ELR (cell line): ENCODE measurements at regions not wholly inside any gene's neighbourhood (a gene's known extent, or its start where the extent isn't known, plus 50 kb on each side); places are given as distances from the start of the nearest gene placed in this dataset.

Experiments used
- DNase-seq: peaks from one replicate; pipeline ENCODE4 v3.0.0-alpha.2; 2015; ENCODE audit warnings: low read depth

DNA sequence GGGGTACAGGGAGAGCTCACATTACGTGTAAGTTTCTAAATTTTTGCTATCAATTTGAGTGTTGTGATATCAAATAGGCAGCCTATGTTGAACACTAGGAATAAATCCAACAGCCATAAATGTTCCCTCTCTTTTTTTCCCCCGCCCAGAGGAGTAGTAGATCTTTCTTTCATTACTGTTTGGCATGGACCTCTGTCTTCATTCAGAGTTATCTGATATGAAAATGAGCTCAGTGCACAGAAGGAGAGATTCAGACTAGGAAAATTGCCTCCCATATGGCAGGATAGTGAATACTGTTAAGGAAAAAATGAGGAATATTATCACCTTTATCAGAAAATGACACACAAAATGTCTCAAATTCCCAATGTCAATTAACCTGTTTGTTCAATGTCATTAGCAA, 110.0 kb upstream of the EYS start:
- DNase-seq = no peak

GRCh38 chr6:65814071-65814470, 107.0 kb upstream of the EYS start:
- DNase-seq = no peak

DNA sequence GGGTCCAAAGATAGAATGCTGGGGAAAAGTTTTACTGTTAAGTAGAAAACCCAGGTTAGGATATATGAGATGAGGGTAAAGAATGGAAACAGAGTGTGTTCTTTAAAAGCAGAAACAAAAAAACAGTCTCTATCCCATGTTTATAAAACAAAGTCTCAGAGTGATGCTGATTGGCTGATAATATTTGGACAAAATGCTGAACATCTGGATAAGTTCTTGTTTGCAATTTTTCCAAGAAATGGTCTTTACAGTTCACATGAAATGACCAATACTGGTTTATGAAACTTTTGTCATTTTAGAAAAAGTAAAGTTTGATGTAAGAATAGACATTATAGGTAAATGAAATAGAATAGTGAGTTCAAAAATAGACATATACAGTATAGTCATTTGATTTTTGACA, 96.2 kb upstream of the EYS start:
- DNase-seq = no peak

DNA sequence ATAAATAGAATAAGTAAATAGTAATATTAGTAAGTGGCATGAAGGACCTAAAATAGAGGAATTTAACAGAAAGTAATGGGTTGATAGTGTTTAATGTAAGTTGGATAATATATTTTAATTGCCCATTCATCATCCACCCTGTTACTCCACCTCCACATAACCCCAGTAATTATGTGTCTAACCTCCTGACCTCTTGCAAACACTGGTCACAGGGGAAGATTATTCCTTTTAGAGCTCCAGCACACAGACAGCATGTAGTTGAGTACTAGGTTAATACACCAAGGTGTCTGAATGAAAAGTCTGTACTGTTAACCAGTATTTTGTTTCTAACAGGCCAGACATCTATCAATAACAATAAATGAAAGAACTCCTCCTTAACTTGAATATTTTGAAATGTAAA, 92.4 kb upstream of the EYS start:
- no peak for DNase-seq

DNA sequence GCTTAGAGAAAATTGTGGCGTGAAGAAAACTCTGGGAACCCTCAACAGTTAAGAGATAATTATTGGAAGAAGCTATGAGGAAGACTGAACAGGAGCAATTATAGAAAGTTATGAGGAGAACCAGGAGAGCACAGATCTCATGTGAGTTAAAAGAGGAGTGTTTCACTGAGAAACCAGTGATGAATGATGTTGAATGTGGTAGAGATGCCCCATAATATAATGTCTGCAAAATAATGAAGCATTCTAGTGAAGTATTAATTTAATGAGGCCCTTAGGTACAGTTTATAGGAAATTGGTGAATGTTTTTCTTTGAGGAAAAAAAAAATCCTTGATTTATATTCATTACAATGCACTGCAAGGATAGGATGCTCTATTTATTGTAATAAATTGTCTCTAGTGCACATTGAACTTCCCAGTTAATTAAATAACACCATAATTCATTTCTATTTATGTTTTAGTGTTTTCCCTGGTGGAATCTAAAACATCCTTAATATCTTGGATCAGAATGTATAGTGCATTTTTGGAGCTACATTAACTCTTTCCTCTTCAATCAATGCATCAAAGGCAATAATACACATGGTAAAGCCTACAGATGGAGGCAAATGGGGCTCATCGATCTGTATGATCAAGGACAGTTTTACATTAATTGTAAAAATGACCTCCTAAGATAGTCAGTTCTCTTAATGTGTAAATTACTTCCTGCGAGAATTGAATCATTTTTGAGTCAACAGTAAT, 91.4 kb upstream of the EYS start:
- no peak for DNase-seq

GRCh38 chr6:65790666-65791065, 83.6 kb upstream of the EYS start:
- DNase-seq = no peak

DNA sequence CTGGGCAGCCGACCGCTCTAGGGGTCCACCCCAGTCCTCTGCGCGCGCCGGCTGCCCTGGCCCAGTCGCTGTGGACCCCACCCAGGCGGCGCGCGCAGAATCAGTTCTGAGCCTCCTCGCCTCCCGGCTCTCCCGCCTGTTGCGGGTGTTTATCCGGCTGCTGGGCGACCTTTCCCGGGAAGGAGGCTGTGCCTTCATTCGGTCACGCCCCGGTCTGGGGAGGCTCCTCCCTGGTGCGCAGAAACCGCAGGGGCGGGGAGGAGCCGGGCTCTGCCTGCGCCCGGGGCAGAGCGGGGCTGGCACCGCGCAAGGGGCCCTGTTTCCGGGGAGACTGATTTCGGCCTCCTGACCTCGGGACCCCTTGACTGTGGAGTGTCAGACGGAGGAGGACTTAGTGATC, 80.8 kb upstream of the EYS start:
- no peak for DNase-seq

GRCh38 chr6:65786815-65787214, 79.8 kb upstream of the EYS start:
- DNase-seq = no peak

DNA sequence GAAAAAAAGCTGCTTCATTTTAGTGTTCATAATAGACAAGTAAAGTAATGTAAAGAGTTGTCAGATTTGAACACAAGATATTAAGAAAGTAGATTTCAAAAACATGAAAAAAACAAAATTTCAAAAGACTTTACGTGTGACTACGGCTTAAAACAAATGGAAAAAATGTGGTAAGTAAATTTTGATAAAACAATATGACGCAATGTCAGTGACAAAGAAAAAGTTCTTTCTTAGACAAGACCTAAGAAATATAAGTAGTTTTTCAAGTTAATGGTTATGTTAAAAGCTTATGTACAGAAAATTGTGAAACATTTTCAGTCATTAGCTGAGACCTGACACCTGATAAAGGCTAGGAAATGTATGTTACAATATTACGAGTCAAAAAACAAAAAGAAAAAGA, 73.7 kb upstream of the EYS start:
- no peak for DNase-seq

- DNase-seq = no peak
Observed at GRCh38 chr6:65776332-65776731, 69.3 kb upstream of the EYS start.

DNA sequence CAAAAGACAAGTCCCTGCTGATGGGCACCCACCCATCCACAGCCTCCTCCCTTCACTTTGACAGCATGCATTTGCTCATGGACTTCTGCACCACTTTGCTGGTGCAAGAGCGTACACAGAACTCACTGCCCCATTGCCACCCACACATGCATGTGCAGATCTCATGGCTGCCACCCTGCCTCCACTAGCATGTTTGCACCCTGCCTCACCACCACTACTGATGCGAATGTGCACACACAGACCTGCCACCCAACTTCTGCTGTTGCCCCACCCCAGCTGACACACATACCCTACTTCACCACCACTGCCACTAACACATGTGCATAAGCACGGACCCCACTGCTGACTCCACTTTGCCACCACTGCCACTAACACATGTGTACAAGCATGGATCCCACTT, 64.9 kb upstream of the EYS start:
- DNase-seq = no peak

- no peak for DNase-seq
Observed at GRCh38 chr6:65761890-65762289, 54.9 kb upstream of the EYS start.

DNA sequence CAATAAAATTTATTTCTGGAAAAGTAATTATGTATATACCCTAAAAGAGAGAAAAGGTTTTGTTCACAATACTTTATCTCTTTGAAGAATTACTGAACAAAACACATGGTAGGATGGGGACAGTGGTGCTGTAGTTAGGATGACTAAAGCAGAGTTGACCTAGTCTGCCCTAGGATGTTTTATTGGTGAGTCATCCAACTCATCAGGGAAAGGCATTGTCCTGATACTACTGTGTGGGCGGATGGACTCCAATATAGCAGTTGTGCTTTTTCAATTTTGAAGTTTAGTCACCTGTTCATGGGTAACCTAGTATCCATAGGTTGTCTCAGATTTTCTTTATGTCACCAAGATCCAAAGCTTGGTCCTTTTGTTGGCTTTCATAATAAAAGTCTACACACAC, 53.3 kb upstream of the EYS start:
- DNase-seq = peak; percentile 9
